HEK293 (cell line): ENCODE measurements at regions not wholly inside any gene's neighbourhood (a gene's known extent, or its start where the extent isn't known, plus 50 kb on each side); places are given as distances from the start of the nearest gene placed in this dataset.

Experiments used
- CTCF ChIA-PET: fragments of 350-600 bp; formaldehyde crosslinking; extraction: SDS; loops from one replicate; lab custom pipeline; 2021; ENCODE audit warnings: antibody characterized with exemption; lab: Yijun Ruan, JAX
- POLR2A ChIA-PET: fragments of 300-600 bp; formaldehyde crosslinking; extraction: SDS; loops from one replicate; lab custom pipeline; 2020; ENCODE audit warnings: antibody characterized with exemption, inconsistent platforms; lab: Yijun Ruan, JAX
- H3K27ac ChIP-seq: fragments of 200-500 bp; sonication (Bioruptor generic); 2 replicates; pipeline ENCODE4 v1.5.1; 2014; ENCODE audit warnings: low read depth, low read length, control low read depth, inconsistent platforms; ENCODE audit errors: extremely low read depth
- H3K36me3 ChIP-seq, 2 experiments: fragments of 200-500 bp in 1 of 2; sonication (Bioruptor generic) in 1 of 2; 1 replicate in 1 of 2; 2 replicates in 1 of 2; pipeline ENCODE4 v1.5.1; 2014 to 2017; ENCODE audit warnings: inconsistent platforms in 2 of 2, low read length in 2 of 2; ENCODE audit not compliant: control insufficient read depth in 2 of 2, insufficient read depth in 1 of 2
- H3K4me1 ChIP-seq: fragments of 200-500 bp; sonication (Bioruptor generic); 2 replicates; pipeline ENCODE4 v1.5.1; 2014; ENCODE audit warnings: mild to moderate bottlenecking, low read length, inconsistent platforms; ENCODE audit not compliant: control insufficient read depth, insufficient read depth
- H3K4me3 ChIP-seq: 2 replicates; pipeline ENCODE4 v1.5.1; 2011; ENCODE audit warnings: low read depth, mild to moderate bottlenecking, control low read depth, low read length, moderate library complexity
- H3K9me3 ChIP-seq: fragments of 200-500 bp; sonication (Bioruptor generic); 2 replicates; pipeline ENCODE4 v1.5.1; 2014; ENCODE audit warnings: low read depth, low read length, inconsistent platforms; ENCODE audit not compliant: control insufficient read depth, insufficient read depth
- GLI4 ChIP-seq: fragments of 450-650 bp; formaldehyde crosslinking; IDR thresholded peaks from 2 replicates; pipeline ENCODE4 v1.5.1; 2016; ENCODE audit warnings: missing biosample characterization, missing genetic modification characterization
- KLF16 ChIP-seq: fragments of 450-650 bp; formaldehyde crosslinking; IDR thresholded peaks from 2 replicates; pipeline ENCODE4 v1.5.1; 2017; ENCODE audit warnings: missing biosample characterization, missing genetic modification characterization
- KLF9 ChIP-seq: fragments of 450-650 bp; formaldehyde crosslinking; IDR thresholded peaks from 2 replicates; pipeline ENCODE4 v1.5.1; 2016; ENCODE audit warnings: missing biosample characterization, missing genetic modification characterization, low read depth
- PRDM1 ChIP-seq: fragments of 450-650 bp; formaldehyde crosslinking; IDR thresholded peaks from 2 replicates; pipeline ENCODE4; 2016; ENCODE audit warnings: missing biosample characterization, missing genetic modification characterization
- SP2 ChIP-seq: fragments of 450-650 bp; formaldehyde crosslinking; IDR thresholded peaks from 2 replicates; pipeline ENCODE4 v1.5.1; 2016; ENCODE audit warnings: missing biosample characterization, missing genetic modification characterization
- ZBTB44 ChIP-seq: fragments of 450-650 bp; IDR thresholded peaks from 2 replicates; pipeline ENCODE4 v1.5.1; 2018; ENCODE audit warnings: missing biosample characterization, mild to moderate bottlenecking, missing genetic modification characterization
- ZEB2 ChIP-seq: fragments of 450-650 bp; formaldehyde crosslinking; IDR thresholded peaks from 2 replicates; pipeline ENCODE4 v1.5.1; 2016; ENCODE audit warnings: missing biosample characterization, missing genetic modification characterization
- ZNF16 ChIP-seq: fragments of 450-650 bp; formaldehyde crosslinking; IDR thresholded peaks from 2 replicates; pipeline ENCODE4 v1.5.1; 2016; ENCODE audit warnings: low read depth, missing biosample characterization, missing genetic modification characterization
- ZNF19 ChIP-seq: fragments of 450-650 bp; formaldehyde crosslinking; IDR thresholded peaks from 2 replicates; pipeline ENCODE4; 2016; ENCODE audit warnings: missing biosample characterization, missing genetic modification characterization, low read depth
- ZNF221 ChIP-seq: fragments of 450-650 bp; formaldehyde crosslinking; IDR thresholded peaks from 2 replicates; pipeline ENCODE4 v1.5.1; 2017; ENCODE audit warnings: missing biosample characterization, missing genetic modification characterization, borderline replicate concordance
- ZNF223 ChIP-seq: fragments of 450-650 bp; formaldehyde crosslinking; IDR thresholded peaks from 2 replicates; pipeline ENCODE4 v1.5.1; 2016; ENCODE audit warnings: missing biosample characterization, missing genetic modification characterization
- ZNF23 ChIP-seq: fragments of 450-650 bp; formaldehyde crosslinking; IDR thresholded peaks from 2 replicates; pipeline ENCODE4 v1.5.1; 2016; ENCODE audit warnings: missing biosample characterization, missing genetic modification characterization, borderline replicate concordance
- ZNF248 ChIP-seq: fragments of 450-650 bp; formaldehyde crosslinking; IDR thresholded peaks from 2 replicates; pipeline ENCODE4 v1.5.1; 2017; ENCODE audit warnings: missing biosample characterization, missing genetic modification characterization
- ZNF391 ChIP-seq: fragments of 450-650 bp; formaldehyde crosslinking; IDR thresholded peaks from 2 replicates; pipeline ENCODE4 v1.5.1; 2016; ENCODE audit warnings: low read depth, missing biosample characterization, missing genetic modification characterization, borderline replicate concordance
- ZNF514 ChIP-seq: fragments of 450-650 bp; formaldehyde crosslinking; IDR thresholded peaks from 2 replicates; pipeline ENCODE4 v1.5.1; 2016; ENCODE audit warnings: missing biosample characterization, missing genetic modification characterization
- ZNF530 ChIP-seq: fragments of 450-650 bp; formaldehyde crosslinking; IDR thresholded peaks from 2 replicates; pipeline ENCODE4 v1.5.1; 2016; ENCODE audit warnings: low read depth, missing biosample characterization, missing genetic modification characterization
- ZNF596 ChIP-seq: fragments of 450-650 bp; IDR thresholded peaks from 2 replicates; pipeline ENCODE4 v1.5.0; 2018; ENCODE audit warnings: missing biosample characterization, mild to moderate bottlenecking, missing genetic modification characterization, moderate library complexity
- ZNF776 ChIP-seq: fragments of 450-650 bp; formaldehyde crosslinking; IDR thresholded peaks from 2 replicates; pipeline ENCODE4 v1.5.0; 2017; ENCODE audit warnings: missing biosample characterization, missing genetic modification characterization, borderline replicate concordance
- ZNF837 ChIP-seq: fragments of 450-650 bp; formaldehyde crosslinking; IDR thresholded peaks from 2 replicates; pipeline ENCODE4 v1.5.1; 2016; ENCODE audit warnings: missing biosample characterization, missing genetic modification characterization
- ZSCAN23 ChIP-seq: fragments of 450-650 bp; formaldehyde crosslinking; IDR thresholded peaks from 2 replicates; pipeline ENCODE4 v1.5.1; 2016; ENCODE audit warnings: missing biosample characterization, missing genetic modification characterization
- ZSCAN30 ChIP-seq: fragments of 450-650 bp; IDR thresholded peaks from 2 replicates; pipeline ENCODE4 v1.5.1; 2018; ENCODE audit warnings: missing biosample characterization, mild to moderate bottlenecking, missing genetic modification characterization, moderate library complexity
- TF ChIP-seq, protein P1 (sequence below): fragments of 450-650 bp; formaldehyde crosslinking; IDR thresholded peaks from 2 replicates; pipeline ENCODE4 v1.5.1; 2016; ENCODE audit warnings: missing biosample characterization, missing genetic modification characterization
- TF ChIP-seq, protein P2 (sequence below): fragments of 450-650 bp; formaldehyde crosslinking; IDR thresholded peaks from 2 replicates; pipeline ENCODE4 v1.5.1; 2016; ENCODE audit warnings: missing biosample characterization, missing genetic modification characterization, borderline replicate concordance
- TF ChIP-seq, protein P3 (sequence below): fragments of 450-650 bp; formaldehyde crosslinking; IDR thresholded peaks from 2 replicates; pipeline ENCODE4 v1.5.1; 2016; ENCODE audit warnings: missing biosample characterization, missing genetic modification characterization

DNA sequence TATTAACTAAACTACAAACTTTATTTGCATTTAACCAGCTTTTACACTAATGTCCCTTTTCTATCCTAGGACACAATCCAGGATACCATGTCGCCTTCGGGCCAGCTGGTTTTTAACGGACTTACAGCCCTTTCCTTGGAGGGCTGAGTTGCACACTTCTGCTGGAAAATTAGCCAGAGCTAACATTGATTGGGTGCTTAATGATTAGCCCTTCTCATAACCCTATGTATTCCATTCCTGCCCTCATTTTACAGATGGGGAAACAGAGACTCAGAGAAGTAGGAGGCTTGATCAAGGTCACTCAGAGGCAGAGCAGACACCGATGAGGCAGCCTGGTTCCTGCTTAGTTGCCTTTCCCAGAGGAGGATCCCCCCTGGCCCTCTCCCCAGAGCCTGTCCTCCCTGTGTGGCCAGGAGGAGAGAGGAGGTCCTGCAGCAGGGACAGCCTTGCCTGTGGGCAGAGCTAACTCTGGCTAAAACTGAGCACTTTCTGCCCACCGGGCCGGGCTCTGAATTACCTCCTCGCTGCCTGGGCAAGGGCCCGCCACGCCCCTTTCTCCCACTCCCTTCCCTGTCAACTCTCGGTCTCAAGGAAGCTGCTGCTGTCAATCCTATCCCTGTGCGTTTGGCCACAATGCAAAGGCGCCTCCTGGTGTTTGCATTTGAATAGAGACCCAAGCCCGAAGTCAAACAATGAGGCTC lies 59.6 kb upstream of the PAX6 start (continued):
- TF ChIP-seq ZSCAN23 (tag by site-specific recombination) (no peak), ZBTB44 (no peak), PRDM1 (tag by site-specific recombination) (0 out of 2 replicates have a peak, but pooled peaks have one; percentile 30), KLF16 (tag by site-specific recombination) (no peak), KLF9 (tag by site-specific recombination) (peak; percentile 86), ZNF16 (no peak), ZNF19 (tag by site-specific recombination) (no peak), ZNF514 (tag by site-specific recombination) (no peak), ZNF248 (no peak), ZNF23 (no peak), ZNF221 (tag by site-specific recombination) (no peak)
- TF ChIP-seq, protein P1, sequence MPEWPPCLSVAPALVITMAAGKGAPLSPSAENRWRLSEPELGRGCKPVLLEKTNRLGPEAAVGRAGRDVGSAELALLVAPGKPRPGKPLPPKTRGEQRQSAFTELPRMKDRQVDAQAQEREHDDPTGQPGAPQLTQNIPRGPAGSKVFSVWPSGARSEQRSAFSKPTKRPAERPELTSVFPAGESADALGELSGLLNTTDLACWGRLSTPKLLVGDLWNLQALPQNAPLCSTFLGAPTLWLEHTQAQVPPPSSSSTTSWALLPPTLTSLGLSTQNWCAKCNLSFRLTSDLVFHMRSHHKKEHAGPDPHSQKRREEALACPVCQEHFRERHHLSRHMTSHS (tag by site-specific recombination), result no peak
- TF ChIP-seq, all 188 proteins: peak for 12

- 0 out of 2 replicates have a peak, but pooled peaks cover 3% of the 10 kb centered on the region for H3K4me1 ChIP-seq
- ChIA-PET CTCF (interaction anchor here (0.5 to 4.5 kb wide), 25 partner anchors 10 to 769 kb away, joined by 3 to 22 read pairs (median 4); no protein-coding TSS in a partner anchor), POLR2A (interaction anchor here (1.4 kb wide), 1 partner anchor 53 kb away, joined by 8 read pairs; no protein-coding TSS in a partner anchor)
- no peak overlapping the region for H3K27ac ChIP-seq
- no peaks in the 10 kb centered on the region for H3K9me3 ChIP-seq
- no peaks in the 10 kb centered on the region for H3K36me3 ChIP-seq
- TF ChIP-seq ZNF776 (no peak), SP2 (tag by site-specific recombination) (no peak), ZNF837 (tag by site-specific recombination) (no peak), ZSCAN30 (tag by site-specific recombination) (no peak), ZNF596 (tag by site-specific recombination) (no peak)
- TF ChIP-seq, protein P2, sequence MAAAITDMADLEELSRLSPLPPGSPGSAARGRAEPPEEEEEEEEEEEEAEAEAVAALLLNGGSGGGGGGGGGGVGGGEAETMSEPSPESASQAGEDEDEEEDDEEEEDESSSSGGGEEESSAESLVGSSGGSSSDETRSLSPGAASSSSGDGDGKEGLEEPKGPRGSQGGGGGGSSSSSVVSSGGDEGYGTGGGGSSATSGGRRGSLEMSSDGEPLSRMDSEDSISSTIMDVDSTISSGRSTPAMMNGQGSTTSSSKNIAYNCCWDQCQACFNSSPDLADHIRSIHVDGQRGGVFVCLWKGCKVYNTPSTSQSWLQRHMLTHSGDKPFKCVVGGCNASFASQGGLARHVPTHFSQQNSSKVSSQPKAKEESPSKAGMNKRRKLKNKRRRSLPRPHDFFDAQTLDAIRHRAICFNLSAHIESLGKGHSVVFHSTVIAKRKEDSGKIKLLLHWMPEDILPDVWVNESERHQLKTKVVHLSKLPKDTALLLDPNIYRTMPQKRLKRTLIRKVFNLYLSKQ (tag by site-specific recombination), result no peak
- no peak overlapping the region for H3K4me3 ChIP-seq
Observed at GRCh38 chr11:31869986-31870385, 58.9 kb upstream of the PAX6 start.

- Histone ChIP-seq H3K4me1 (no peaks in the 10 kb centered on the region), H3K27ac (no peak overlapping the region), H3K4me3 (no peak overlapping the region), H3K9me3 (no peaks in the 10 kb centered on the region), H3K36me3 (no peaks in the 10 kb centered on the region)
- ChIA-PET POLR2A (no interaction called here), CTCF (interaction anchor here (0.7 kb wide), 2 partner anchors 21 to 92 kb away, joined by 3 read pairs; no protein-coding TSS in a partner anchor)
- no peak for TF ChIP-seq ZNF530 (tag by site-specific recombination)
- TF ChIP-seq, protein P3, sequence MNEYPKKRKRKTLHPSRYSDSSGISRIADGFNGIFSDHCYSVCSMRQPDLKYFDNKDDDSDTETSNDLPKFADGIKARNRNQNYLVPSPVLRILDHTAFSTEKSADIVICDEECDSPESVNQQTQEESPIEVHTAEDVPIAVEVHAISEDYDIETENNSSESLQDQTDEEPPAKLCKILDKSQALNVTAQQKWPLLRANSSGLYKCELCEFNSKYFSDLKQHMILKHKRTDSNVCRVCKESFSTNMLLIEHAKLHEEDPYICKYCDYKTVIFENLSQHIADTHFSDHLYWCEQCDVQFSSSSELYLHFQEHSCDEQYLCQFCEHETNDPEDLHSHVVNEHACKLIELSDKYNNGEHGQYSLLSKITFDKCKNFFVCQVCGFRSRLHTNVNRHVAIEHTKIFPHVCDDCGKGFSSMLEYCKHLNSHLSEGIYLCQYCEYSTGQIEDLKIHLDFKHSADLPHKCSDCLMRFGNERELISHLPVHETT (tag by site-specific recombination), result no peak
- no peak for TF ChIP-seq ZNF391
- TF ChIP-seq ZEB2, result no peak
- TF ChIP-seq GLI4 (tag by site-specific recombination), result no peak
- no peak for TF ChIP-seq ZNF223 (tag by site-specific recombination)
Observed at GRCh38 chr11:31865606-31866300, 54.6 kb upstream of the PAX6 start.
